Hepatocyte (in vitro differentiated cells): ENCODE measurements at regions not wholly inside any gene's neighbourhood (a gene's known extent, or its start where the extent isn't known, plus 50 kb on each side); places are given as distances from the start of the nearest gene placed in this dataset.

Source experiments
- CTCF ChIP-seq: fragments of 200-600 bp; sonication (generic); IDR thresholded peaks from 2 replicates; pipeline ENCODE4 v1.5.1; 2016; ENCODE audit warnings: antibody characterized with exemption, mild to moderate bottlenecking; ENCODE audit not compliant: poor library complexity
- EZH2 ChIP-seq: fragments of 200-600 bp; sonication (generic); IDR thresholded peaks from 2 replicates; pipeline ENCODE4 v1.6.1; 2016; ENCODE audit warnings: antibody characterized with exemption, mild to moderate bottlenecking, borderline replicate concordance

DNA sequence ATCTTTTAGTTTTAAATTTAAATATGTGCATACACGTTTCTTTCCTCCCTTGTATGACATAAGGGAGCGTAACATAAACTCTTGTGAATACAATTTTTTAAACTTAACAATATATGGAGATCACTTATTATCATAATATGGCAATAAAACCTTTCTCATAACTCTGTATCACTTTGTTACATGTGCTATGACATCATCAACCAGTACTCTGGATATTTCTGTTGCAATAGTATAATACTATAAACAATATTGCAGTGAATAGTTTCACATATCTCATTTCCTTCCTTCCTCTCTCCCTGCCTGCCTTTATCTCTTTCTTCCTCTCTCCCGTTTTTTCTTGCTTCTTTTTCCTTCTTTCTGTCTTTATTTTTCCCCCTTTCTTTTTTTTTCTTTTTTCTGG is 1278.0 kb upstream of the CNTN5 start:
- TF ChIP-seq CTCF: no peak
- TF ChIP-seq EZH2: no peak
